ENCODE measurements at regions not wholly inside any gene's neighbourhood (a gene's known extent, or its start where the extent isn't known, plus 50 kb on each side); places are given as distances from the start of the nearest gene placed in this dataset.

DNA sequence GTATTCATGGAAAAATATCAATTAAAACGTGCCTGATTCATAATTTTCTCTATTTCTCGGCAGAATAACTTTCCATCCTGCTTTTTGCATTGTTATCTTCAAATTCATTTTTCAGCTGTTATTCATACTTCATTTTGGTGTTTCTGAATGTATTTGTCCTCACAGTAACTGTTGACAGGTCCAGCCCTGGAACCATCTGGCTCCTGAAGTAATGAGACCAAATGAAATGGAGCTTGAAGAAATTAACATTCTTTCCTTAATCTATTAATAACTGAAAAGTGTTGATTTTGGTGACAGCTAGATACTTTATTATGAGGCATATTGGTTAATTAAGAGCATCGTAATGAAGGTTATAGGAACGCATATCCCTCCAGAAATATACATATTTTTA lies 257.0 kb upstream of the MINDY3 start:
- TF ChIP-seq FOXM1 (IDR thresholded peaks at IDR 0.05; ENCODE audit: borderline replicate concordance) = no peak
- no peak for TF ChIP-seq FOXK2 (IDR thresholded peaks at IDR 0.05)
- no peak for TF ChIP-seq CTBP1 (IDR thresholded peaks at IDR 0.05; ENCODE audit: borderline replicate concordance)
- TF ChIP-seq SP1 (IDR thresholded peaks at IDR 0.05) = no peak
- TF ChIP-seq LEF1 (IDR thresholded peaks at IDR 0.05; ENCODE audit: borderline replicate concordance) = no peak
- TF ChIP-seq ELF4 (IDR thresholded peaks at IDR 0.05) = no peak
- no peak for TF ChIP-seq SUZ12 (IDR thresholded peaks at IDR 0.05)
- TF ChIP-seq, protein P1, sequence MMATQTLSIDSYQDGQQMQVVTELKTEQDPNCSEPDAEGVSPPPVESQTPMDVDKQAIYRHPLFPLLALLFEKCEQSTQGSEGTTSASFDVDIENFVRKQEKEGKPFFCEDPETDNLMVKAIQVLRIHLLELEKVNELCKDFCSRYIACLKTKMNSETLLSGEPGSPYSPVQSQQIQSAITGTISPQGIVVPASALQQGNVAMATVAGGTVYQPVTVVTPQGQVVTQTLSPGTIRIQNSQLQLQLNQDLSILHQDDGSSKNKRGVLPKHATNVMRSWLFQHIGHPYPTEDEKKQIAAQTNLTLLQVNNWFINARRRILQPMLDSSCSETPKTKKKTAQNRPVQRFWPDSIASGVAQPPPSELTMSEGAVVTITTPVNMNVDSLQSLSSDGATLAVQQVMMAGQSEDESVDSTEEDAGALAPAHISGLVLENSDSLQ (IDR thresholded peaks at IDR 0.05) = no peak
- TF ChIP-seq BHLHE40 (IDR thresholded peaks at IDR 0.05; ENCODE audit: borderline replicate concordance) = no peak
- TF ChIP-seq FOXA1 (IDR thresholded peaks at IDR 0.05) = no peak

Data from HEK293T (cell line).